PC-9 (cell line): ENCODE measurements at regions not wholly inside any gene's neighbourhood (a gene's known extent, or its start where the extent isn't known, plus 50 kb on each side); places are given as distances from the start of the nearest gene placed in this dataset.

Experiments
- CTCF ChIP-seq: fragments of 200-600 bp; sonication (generic); conservative IDR thresholded peaks from 2 replicates; pipeline ENCODE4 v1.6.1; 2017; ENCODE audit warnings: mixed run types, antibody characterized with exemption, mild to moderate bottlenecking, moderate library complexity
- EZH2 ChIP-seq: fragments of 200-600 bp; sonication (generic); IDR thresholded peaks from 2 replicates; pipeline ENCODE4 v1.8.0; 2017; ENCODE audit warnings: antibody characterized with exemption, low read depth

GRCh38 chr2:21406911-21407310 is 283.1 kb downstream of the TDRD15 start:
- TF ChIP-seq CTCF (no peak), EZH2 (no peak)
